HG03342 (cell line): ENCODE measurements at regions not wholly inside any gene's neighbourhood (a gene's known extent, or its start where the extent isn't known, plus 50 kb on each side); places are given as distances from the start of the nearest gene placed in this dataset.
"Not testable (repeated sequence)": the region's sequence is repeated elsewhere in the genome, so short reads cannot be mapped to it uniquely, and the experiment has no call there.

ENCODE experiments used
- ATAC-seq: cut with Tn5 transposase; IDR thresholded peaks from one replicate; pipeline ENCODE4 v1.9.1; 2021; ENCODE audit warnings: mild to moderate bottlenecking, moderate library complexity; ENCODE audit not compliant: unreplicated experiment

DNA sequence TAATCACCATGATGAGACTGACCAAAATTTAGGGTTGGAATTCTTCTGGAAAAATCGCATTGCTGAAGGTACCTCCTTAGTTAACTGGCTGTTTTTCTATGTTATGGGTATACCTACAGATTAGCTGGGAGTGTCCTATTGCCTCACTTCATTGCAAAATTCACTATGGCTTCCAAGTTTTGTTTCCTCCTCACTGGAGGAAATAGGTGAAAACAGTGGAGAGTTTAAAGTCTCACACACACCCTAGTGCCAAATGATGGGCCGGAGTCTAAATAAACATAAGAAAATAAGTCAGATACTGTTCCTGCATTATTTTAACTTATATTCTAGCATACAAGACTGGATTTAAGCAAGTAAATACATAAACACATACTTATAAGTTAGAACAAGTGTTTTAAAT is 98.2 kb downstream of the AHR start:
- no peak for ATAC-seq

GRCh38 chr7:17401791-17402627 is 103.6 kb downstream of the AHR start:
- ATAC-seq, result peak; percentile 60

GRCh38 chr7:17402628-17403278 is 104.3 kb downstream of the AHR start:
- ATAC-seq, result peak; percentile 82

DNA sequence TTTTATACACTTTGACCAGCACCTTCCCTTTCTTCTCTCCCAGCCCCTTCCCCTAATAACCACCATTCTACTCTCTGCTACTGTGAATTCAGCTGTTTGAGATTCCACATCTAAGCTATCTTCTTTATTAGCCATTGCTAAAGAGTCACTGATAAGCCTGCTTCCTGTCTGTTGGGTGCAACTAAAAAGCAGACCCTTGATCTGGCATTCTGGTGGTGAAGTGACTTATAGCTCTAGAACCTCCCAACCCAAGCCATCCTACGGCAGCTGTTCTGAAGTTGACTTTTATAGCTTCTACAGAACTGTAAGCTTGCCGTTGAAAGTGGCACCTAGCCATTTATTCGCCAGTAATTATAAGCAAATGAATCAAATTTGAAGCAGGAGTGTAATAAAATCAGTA is 105.6 kb downstream of the AHR start:
- ATAC-seq, result no peak

GRCh38 chr7:17405786-17406185 is 107.3 kb downstream of the AHR start:
- ATAC-seq, result no peak

DNA sequence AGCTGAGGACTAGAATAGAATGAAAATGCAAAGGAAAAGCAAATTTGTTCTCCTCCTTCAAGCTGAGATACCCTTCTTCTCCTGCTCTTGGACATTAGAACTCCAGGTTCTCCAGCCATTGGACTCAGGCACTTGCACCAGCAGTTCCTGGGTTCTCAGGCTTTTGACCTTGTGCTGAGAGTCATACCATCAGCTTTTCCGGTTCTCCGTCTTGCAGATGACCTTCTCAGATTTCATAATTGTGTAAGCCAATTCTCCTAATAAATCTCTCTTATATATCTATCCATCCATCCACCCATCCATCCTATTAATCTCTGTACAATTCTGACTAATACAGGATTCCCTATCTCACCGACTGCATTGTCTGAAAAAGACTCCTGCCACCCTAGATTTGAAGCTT is 108.3 kb downstream of the AHR start:
- no peak for ATAC-seq

GRCh38 chr7:17407229-17407628 is 108.8 kb downstream of the AHR start:
- no peak for ATAC-seq

- ATAC-seq, result no peak
Measured at GRCh38 chr7:17408245-17408903, 109.9 kb downstream of the AHR start.

- no peak for ATAC-seq
Measured at GRCh38 chr7:17408904-17409290, 110.4 kb downstream of the AHR start.

GRCh38 chr7:17411922-17412321 is 113.5 kb downstream of the AHR start:
- peak; percentile 82 for ATAC-seq

DNA sequence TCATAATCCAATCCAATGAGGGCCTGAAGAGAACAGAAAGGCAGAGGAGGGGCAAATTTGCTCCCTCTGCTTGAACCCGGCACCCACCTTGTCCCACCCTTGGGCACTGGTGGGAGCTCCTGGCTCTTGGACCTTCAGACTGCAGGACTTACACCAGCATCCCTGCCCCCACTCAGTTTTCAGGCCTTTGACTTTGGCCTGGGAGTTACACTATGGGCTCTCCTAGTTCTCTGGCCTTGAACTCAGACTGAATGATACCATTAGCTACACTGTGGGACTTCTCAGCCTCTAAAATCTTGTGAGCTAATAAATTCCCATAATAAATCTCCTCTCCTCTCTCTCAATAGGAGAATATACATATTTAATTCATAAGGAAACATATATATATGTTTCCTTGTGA is 114.4 kb downstream of the AHR start:
- ATAC-seq, result no peak

DNA sequence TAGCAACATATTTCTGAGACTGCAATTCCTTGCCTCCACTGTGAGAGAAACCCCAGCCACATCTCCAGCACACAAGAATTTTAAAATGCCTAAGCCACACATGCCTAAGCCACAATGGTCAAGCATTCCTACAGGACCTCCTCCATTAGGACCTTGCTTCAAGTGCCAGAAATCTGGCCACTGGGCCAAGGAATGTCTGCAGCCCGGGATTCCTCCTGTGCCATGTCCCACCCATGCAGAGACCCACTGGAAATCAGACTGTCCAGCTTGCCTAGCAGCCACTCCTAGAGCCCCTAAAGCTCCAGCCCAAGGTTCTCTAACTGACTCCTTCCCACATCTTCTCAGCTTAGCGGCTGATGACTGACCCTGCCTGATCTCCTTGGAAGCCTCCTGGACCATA is 117.5 kb downstream of the AHR start:
- ATAC-seq, result no peak

- not testable (repeated sequence) for ATAC-seq
Measured at GRCh38 chr7:17420308-17421015, 122.0 kb downstream of the AHR start.

DNA sequence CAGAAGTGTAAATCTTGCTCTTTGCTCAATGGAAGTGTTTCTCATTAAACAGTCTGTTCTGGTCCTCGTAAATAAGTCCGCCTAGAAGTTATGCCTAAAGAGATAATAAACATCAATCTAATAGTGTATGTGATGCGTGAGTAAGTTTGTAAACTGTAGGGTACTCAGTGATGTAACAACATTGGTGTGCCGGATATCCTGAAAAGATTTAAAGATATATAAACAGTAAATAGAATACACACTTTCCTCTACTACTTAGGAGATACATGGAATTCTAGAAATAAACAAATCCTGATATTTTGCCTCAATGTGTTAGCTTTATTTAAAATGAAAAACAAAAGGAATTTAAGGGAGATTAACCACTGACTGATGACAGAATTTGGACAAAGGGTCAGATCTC is 123.5 kb downstream of the AHR start:
- no peak for ATAC-seq

DNA sequence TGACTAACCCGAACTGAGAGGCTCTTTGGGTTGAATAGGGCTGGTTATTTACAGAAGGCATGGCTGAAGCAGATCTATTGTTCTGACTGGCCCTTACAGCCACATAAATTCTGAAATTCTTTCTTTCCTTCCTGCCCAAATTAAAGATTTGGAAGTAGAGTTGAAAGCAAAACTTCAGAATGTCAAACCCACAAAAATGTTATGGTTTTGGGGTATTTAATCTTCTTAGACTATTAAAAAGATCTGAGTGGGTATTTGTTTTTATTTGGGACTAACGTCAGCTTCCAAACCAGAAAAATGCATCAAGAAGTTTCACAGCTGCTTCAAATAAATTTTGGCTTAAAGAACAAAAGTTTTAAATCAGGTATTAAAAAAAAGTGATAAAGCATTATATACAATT is 124.5 kb downstream of the AHR start:
- ATAC-seq, result no peak

GRCh38 chr7:17427924-17428323 is 129.5 kb downstream of the AHR start:
- ATAC-seq, result no peak

DNA sequence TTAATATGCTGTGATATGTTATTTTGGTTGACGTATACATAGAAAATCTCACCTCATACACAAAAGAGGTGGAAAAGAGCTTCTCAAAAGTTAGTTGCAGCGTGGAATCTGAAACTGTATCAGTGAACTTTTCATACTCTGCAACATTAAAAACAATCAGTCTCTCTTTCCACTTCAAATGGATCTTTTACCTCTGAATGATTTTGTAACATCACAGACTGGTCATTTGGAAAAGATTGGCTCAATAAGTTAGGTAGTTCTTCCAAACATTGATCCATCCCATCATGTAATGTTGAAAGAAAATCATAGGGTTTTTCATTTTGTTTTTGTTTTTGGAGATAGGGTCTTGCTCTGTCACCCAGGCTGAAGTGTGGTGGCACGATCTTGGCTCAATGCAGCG is 131.1 kb downstream of the AHR start:
- ATAC-seq, result no peak

- ATAC-seq, result no peak
Measured at GRCh38 chr7:17432793-17433192, 134.3 kb downstream of the AHR start.

DNA sequence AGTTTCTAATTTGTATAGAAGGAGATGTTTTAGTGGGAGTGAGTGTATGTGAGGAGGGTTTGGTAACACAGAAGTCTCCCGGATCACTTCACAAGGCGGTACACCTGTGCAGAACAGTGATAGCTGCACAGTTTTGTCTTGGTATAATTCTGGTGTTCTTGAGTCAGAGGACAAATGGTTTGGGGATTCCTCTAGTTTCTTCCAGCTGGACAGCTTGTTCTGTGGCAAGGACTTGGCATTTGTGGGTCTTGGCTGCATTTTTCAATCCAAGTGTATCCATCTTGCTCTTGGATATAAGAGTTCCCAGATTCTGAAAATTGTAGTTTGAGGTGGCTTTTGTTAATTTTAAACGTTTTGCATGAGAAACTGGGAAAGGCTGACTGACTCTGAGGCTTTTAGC is 135.7 kb downstream of the AHR start:
- no peak for ATAC-seq

GRCh38 chr7:17434841-17435692 is 136.6 kb downstream of the AHR start:
- ATAC-seq, result no peak
